ENCODE measurements at regions not wholly inside any gene's neighbourhood (a gene's known extent, or its start where the extent isn't known, plus 50 kb on each side); places are given as distances from the start of the nearest gene placed in this dataset.

GRCh38 chr2:181751266-181752030 lies 71.1 kb upstream of the NEUROD1 start:
- H3K36me3 ChIP-seq (ENCODE audit: control insufficient read depth in 2 of 2, insufficient read depth in 1 of 2, low read length in 2 of 2) = no peaks in the 10 kb centered on the region
- no peak overlapping the region for H3K27ac ChIP-seq (ENCODE audit: extremely low read depth, low read depth, low read length)
- ChIA-PET POLR2A (no interaction called here), CTCF (interaction anchor here (0.6 to 2.7 kb wide), 3 partner anchors 9 to 152 kb away, joined by 3 to 11 read pairs (median 9); no protein-coding TSS in a partner anchor)
- no peak overlapping the region for H3K4me3 ChIP-seq (ENCODE audit: low read depth, low read length)
- TF ChIP-seq ZNF148 (tag by site-specific recombination; IDR thresholded peaks at IDR 0.05; ENCODE audit: borderline replicate concordance) (no peak), PRDM1 (tag by site-specific recombination; IDR thresholded peaks at IDR 0.05) (peak; percentile 95)
- H3K9me3 ChIP-seq (ENCODE audit: control insufficient read depth, insufficient read depth, low read depth, low read length) = peaks cover 2% of the 10 kb centered on the region; the same call in 1 of the 2 replicates
- H3K4me1 ChIP-seq (ENCODE audit: control insufficient read depth, insufficient read depth, low read length) = no peaks in the 10 kb centered on the region

DNA sequence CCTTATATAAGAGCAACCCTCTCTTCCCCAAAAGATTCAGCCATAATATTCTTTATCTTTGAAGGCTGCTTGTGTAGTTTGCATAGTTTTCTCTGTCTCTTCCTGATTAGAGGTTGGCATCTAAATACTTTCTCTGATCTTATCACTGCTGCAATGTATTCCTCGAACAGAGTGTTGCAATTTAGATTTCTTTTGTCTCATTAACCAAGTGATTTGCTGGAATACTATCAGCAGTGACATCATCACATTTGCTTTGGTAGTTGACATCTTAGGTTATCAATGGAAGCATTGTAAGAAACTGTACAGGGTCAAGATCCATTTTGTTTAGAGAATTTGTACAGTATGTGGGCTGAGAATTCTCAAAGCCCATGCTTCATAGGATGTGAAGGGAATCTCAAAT lies 72.0 kb upstream of the NEUROD1 start:
- Histone ChIP-seq H3K27ac (ENCODE audit: extremely low read depth, low read depth, low read length) (no peak overlapping the region), H3K4me3 (ENCODE audit: low read depth, low read length) (no peak overlapping the region), H3K9me3 (ENCODE audit: control insufficient read depth, insufficient read depth, low read depth, low read length) (no peaks in the 10 kb centered on the region), H3K4me1 (ENCODE audit: control insufficient read depth, insufficient read depth, low read length) (no peaks in the 10 kb centered on the region), H3K36me3 (ENCODE audit: control insufficient read depth in 2 of 2, insufficient read depth in 1 of 2, low read length in 2 of 2) (no peaks in the 10 kb centered on the region)
- ChIA-PET POLR2A (no interaction called here), CTCF (interaction anchor here (1.9 to 2.7 kb wide), 2 partner anchors 10 to 152 kb away, joined by 9 to 11 read pairs; no protein-coding TSS in a partner anchor)
- TF ChIP-seq, protein P1, sequence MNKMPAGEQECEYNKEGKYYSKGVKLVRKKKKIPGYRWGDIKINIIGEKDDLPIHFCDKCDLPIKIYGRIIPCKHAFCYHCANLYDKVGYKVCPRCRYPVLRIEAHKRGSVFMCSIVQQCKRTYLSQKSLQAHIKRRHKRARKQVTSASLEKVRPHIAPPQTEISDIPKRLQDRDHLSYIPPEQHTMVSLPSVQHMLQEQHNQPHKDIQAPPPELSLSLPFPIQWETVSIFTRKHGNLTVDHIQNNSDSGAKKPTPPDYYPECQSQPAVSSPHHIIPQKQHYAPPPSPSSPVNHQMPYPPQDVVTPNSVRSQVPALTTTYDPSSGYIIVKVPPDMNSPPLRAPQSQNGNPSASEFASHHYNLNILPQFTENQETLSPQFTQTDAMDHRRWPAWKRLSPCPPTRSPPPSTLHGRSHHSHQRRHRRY (tag by site-specific recombination; IDR thresholded peaks at IDR 0.05) = no peak
- no peak for TF ChIP-seq ZNF391 (tag by site-specific recombination; IDR thresholded peaks at IDR 0.05; ENCODE audit: borderline replicate concordance, low read depth)
- TF ChIP-seq, protein P2, sequence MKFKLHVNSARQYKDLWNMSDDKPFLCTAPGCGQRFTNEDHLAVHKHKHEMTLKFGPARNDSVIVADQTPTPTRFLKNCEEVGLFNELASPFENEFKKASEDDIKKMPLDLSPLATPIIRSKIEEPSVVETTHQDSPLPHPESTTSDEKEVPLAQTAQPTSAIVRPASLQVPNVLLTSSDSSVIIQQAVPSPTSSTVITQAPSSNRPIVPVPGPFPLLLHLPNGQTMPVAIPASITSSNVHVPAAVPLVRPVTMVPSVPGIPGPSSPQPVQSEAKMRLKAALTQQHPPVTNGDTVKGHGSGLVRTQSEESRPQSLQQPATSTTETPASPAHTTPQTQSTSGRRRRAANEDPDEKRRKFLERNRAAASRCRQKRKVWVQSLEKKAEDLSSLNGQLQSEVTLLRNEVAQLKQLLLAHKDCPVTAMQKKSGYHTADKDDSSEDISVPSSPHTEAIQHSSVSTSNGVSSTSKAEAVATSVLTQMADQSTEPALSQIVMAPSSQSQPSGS (tag by site-specific recombination; IDR thresholded peaks at IDR 0.05; ENCODE audit: low read depth) = peak; percentile 40

GRCh38 chr2:181753686-181754085 lies 73.4 kb upstream of the NEUROD1 start:
- H3K4me1 ChIP-seq (ENCODE audit: control insufficient read depth, insufficient read depth, low read length) = no peaks in the 10 kb centered on the region
- CTCF ChIA-PET = interaction anchor here (0.5 to 2.7 kb wide), 6 partner anchors 11 to 334 kb away, joined by 4 to 11 read pairs (median 4); no protein-coding TSS in a partner anchor
- POLR2A ChIA-PET = no interaction called here
- no peak overlapping the region for H3K4me3 ChIP-seq (ENCODE audit: low read depth, low read length)
- TF ChIP-seq ZNF837 (tag by site-specific recombination; IDR thresholded peaks at IDR 0.05) = no peak
- no peak for TF ChIP-seq ZNF510 (tag by site-specific recombination; IDR thresholded peaks at IDR 0.05; ENCODE audit: insufficient replicate concordance)
- no peak for TF ChIP-seq ZNF148 (tag by site-specific recombination; IDR thresholded peaks at IDR 0.05; ENCODE audit: borderline replicate concordance)
- no peak for TF ChIP-seq ZNF600 (tag by site-specific recombination; IDR thresholded peaks at IDR 0.05)
- TF ChIP-seq ZNF121 (tag by site-specific recombination; IDR thresholded peaks at IDR 0.05) = no peak
- no peak for TF ChIP-seq ZNF677 (tag by site-specific recombination; IDR thresholded peaks at IDR 0.05)
- no peak for TF ChIP-seq ZNF404 (tag by site-specific recombination; IDR thresholded peaks at IDR 0.05)
- TF ChIP-seq BCL6B (tag by site-specific recombination; IDR thresholded peaks at IDR 0.05) = no peak
- TF ChIP-seq, protein P2 (tag by site-specific recombination; IDR thresholded peaks at IDR 0.05; ENCODE audit: low read depth) = no peak
- TF ChIP-seq GLIS2 (tag by site-specific recombination; IDR thresholded peaks at IDR 0.05) = no peak
- no peak for TF ChIP-seq ZNF473 (tag by site-specific recombination; IDR thresholded peaks at IDR 0.05)
- no peak for TF ChIP-seq ZFP3 (tag by site-specific recombination; IDR thresholded peaks at IDR 0.05; ENCODE audit: low read depth)
- TF ChIP-seq MEIS1 (CRISPR knock-in tag; IDR thresholded peaks at IDR 0.05; ENCODE audit: borderline replicate concordance) = no peak
- no peaks in the 10 kb centered on the region for H3K9me3 ChIP-seq (ENCODE audit: control insufficient read depth, insufficient read depth, low read depth, low read length)
- no peak overlapping the region for H3K27ac ChIP-seq (ENCODE audit: extremely low read depth, low read depth, low read length)
- no peaks in the 10 kb centered on the region for H3K36me3 ChIP-seq (ENCODE audit: control insufficient read depth in 2 of 2, insufficient read depth in 1 of 2, low read length in 2 of 2)

Data from HEK293 (cell line).